ENCODE measurements at regions not wholly inside any gene's neighbourhood (a gene's known extent, or its start where the extent isn't known, plus 50 kb on each side); places are given as distances from the start of the nearest gene placed in this dataset.

GRCh38 chr10:130382031-130382430 is 245.8 kb downstream of the GLRX3 start:
- WGBS, 2 donors, result 92 to 95% methylated on average over 7 of the region's 7 CpGs
- DNase-seq, result no peak

GRCh38 chr10:130387936-130388580 is 251.9 kb downstream of the GLRX3 start:
- Histone ChIP-seq H3K4me3 (no peak overlapping the region), H3K27ac (ENCODE audit: low read depth in 1 of 2, low read length in 1 of 2) (no peak overlapping the region), H3K36me3 (ENCODE audit: control insufficient read depth in 4 of 4, insufficient read depth in 4 of 4, low read length in 4 of 4) (no peaks in the 10 kb centered on the region), H3K27me3 (ENCODE audit: control insufficient read depth in 3 of 3, insufficient read depth in 3 of 3, low read length in 2 of 3) (no peaks in the 10 kb centered on the region), H3K9me3 (ENCODE audit: control insufficient read depth in 4 of 4, insufficient read depth in 3 of 4, low read length in 3 of 4) (peaks cover 0 to 29% (median 4%) of the 10 kb centered on the region in 4 donors), H3K9ac (ENCODE audit: insufficient read depth in 1 of 2, low read length in 2 of 2) (no peak overlapping the region), H3K4me1 (ENCODE audit: control insufficient read depth in 5 of 5, insufficient read depth in 5 of 5, low read length in 5 of 5) (no peaks in the 10 kb centered on the region)
- no peak for ATAC-seq (ENCODE audit: insufficient read depth, low FRiP score)
- no peak for DNase-seq
- 81 to 84% methylated on average over 11 of the region's 11 CpGs for WGBS, 2 donors
- TF ChIP-seq CTCF (IDR thresholded peaks at IDR 0.05; ENCODE audit: control extremely low read depth, extremely low read depth), result no peak

More at GRCh38 chr10:130382031-130382430, 245.8 kb downstream of the GLRX3 start:
- no peaks in the 10 kb centered on the region for H3K36me3 ChIP-seq (ENCODE audit: control insufficient read depth in 4 of 4, insufficient read depth in 4 of 4, low read length in 4 of 4)
- TF ChIP-seq CTCF (IDR thresholded peaks at IDR 0.05; ENCODE audit: control extremely low read depth, extremely low read depth), result no peak
- H3K4me1 ChIP-seq (ENCODE audit: control insufficient read depth in 5 of 5, insufficient read depth in 5 of 5, low read length in 5 of 5), result no peaks in the 10 kb centered on the region
- no peak for ATAC-seq (ENCODE audit: insufficient read depth, low FRiP score)
- H3K27ac ChIP-seq (ENCODE audit: low read depth in 1 of 2, low read length in 1 of 2), result no peak overlapping the region
- H3K9me3 ChIP-seq (ENCODE audit: control insufficient read depth in 4 of 4, insufficient read depth in 3 of 4, low read length in 3 of 4), result peaks cover 0 to 13% (median 1%) of the 10 kb centered on the region in 4 donors
- no peak overlapping the region for H3K4me3 ChIP-seq
- H3K9ac ChIP-seq (ENCODE audit: insufficient read depth in 1 of 2, low read length in 2 of 2), result no peak overlapping the region
- H3K27me3 ChIP-seq (ENCODE audit: control insufficient read depth in 3 of 3, insufficient read depth in 3 of 3, low read length in 2 of 3), result peaks cover 0 to 4% (median 0%) of the 10 kb centered on the region in 3 donors

- DNase-seq (no peak), ATAC-seq (ENCODE audit: insufficient read depth, low FRiP score) (no peak)
- Histone ChIP-seq H3K36me3 (ENCODE audit: control insufficient read depth in 4 of 4, insufficient read depth in 4 of 4, low read length in 4 of 4) (no peaks in the 10 kb centered on the region), H3K27ac (ENCODE audit: low read depth in 1 of 2, low read length in 1 of 2) (no peak overlapping the region), H3K4me1 (ENCODE audit: control insufficient read depth in 5 of 5, insufficient read depth in 5 of 5, low read length in 5 of 5) (no peaks in the 10 kb centered on the region), H3K9me3 (ENCODE audit: control insufficient read depth in 4 of 4, insufficient read depth in 3 of 4, low read length in 3 of 4) (peaks cover 0 to 34% (median 4%) of the 10 kb centered on the region in 4 donors), H3K9ac (ENCODE audit: insufficient read depth in 1 of 2, low read length in 2 of 2) (no peak overlapping the region), H3K4me3 (no peak overlapping the region), H3K27me3 (ENCODE audit: control insufficient read depth in 3 of 3, insufficient read depth in 3 of 3, low read length in 2 of 3) (no peaks in the 10 kb centered on the region)
- TF ChIP-seq CTCF (IDR thresholded peaks at IDR 0.05; ENCODE audit: control extremely low read depth, extremely low read depth), result no peak
- 71 to 88% methylated on average over 6 of the region's 6 CpGs for WGBS, 2 donors
Measured at GRCh38 chr10:130388746-130389145, 252.6 kb downstream of the GLRX3 start.

DNA sequence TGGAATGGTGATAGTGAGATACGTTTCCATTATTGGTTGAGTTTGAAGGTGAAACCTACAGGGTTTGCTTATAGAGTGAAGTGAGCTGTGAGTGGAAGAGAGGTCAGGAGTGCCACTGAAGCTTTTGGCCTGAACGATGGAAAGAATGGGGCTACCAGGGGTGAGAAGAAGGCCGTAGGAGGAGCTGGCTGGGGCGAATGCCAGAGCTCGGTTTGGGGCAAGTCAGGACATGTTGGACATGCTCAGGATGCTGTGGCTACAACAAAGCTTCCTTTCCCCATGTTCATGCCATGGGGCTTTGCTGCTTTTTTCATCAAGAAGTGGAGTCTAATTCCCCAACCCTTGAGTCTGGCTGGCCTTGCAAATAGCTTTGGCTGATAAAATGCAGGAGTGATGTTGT is 253.7 kb downstream of the GLRX3 start:
- no peak for TF ChIP-seq CTCF (IDR thresholded peaks at IDR 0.05; ENCODE audit: control extremely low read depth, extremely low read depth)
- no peak for DNase-seq

More for the DNA sequence above, 253.7 kb downstream of the GLRX3 start:
- ATAC-seq (ENCODE audit: insufficient read depth, low FRiP score), result no peak
- H3K4me3 ChIP-seq, result no peak overlapping the region
- H3K27me3 ChIP-seq (ENCODE audit: control insufficient read depth in 3 of 3, insufficient read depth in 3 of 3, low read length in 2 of 3), result no peaks in the 10 kb centered on the region
- no peak overlapping the region for H3K9ac ChIP-seq (ENCODE audit: insufficient read depth in 1 of 2, low read length in 2 of 2)
- WGBS, 2 donors, result 75 to 85% methylated on average over 5 of the region's 5 CpGs
- H3K9me3 ChIP-seq (ENCODE audit: control insufficient read depth in 4 of 4, insufficient read depth in 3 of 4, low read length in 3 of 4), result peaks cover 0 to 36% (median 4%) of the 10 kb centered on the region in 4 donors
- no peaks in the 10 kb centered on the region for H3K36me3 ChIP-seq (ENCODE audit: control insufficient read depth in 4 of 4, insufficient read depth in 4 of 4, low read length in 4 of 4)
- H3K27ac ChIP-seq (ENCODE audit: low read depth in 1 of 2, low read length in 1 of 2), result no peak overlapping the region
- no peaks in the 10 kb centered on the region for H3K4me1 ChIP-seq (ENCODE audit: control insufficient read depth in 5 of 5, insufficient read depth in 5 of 5, low read length in 5 of 5)
